HepG2 (cell line): ENCODE measurements at regions not wholly inside any gene's neighbourhood (a gene's known extent, or its start where the extent isn't known, plus 50 kb on each side); places are given as distances from the start of the nearest gene placed in this dataset.

Experiments used
- ARNT ChIP-seq: fragments of 450-650 bp; IDR thresholded peaks from 2 replicates; pipeline ENCODE4 v1.6.1; 2017
- BRD4 ChIP-seq: sonication (generic); formaldehyde crosslinking; IDR thresholded peaks from 2 replicates; pipeline ENCODE4 v1.4.0; 2020; ENCODE audit warnings: missing genetic modification reagents
- FIP1L1 ChIP-seq: fragments of 200-400 bp; formaldehyde crosslinking; IDR thresholded peaks from 2 replicates; pipeline ENCODE4 v1.6.1; 2018; ENCODE audit warnings: low read depth, mild to moderate bottlenecking, low read length, moderate library complexity, borderline replicate concordance; ENCODE audit not compliant: insufficient read depth
- GPN1 ChIP-seq: sonication (generic); formaldehyde crosslinking; IDR thresholded peaks from 2 replicates; pipeline ENCODE4 v1.5.1; 2020; ENCODE audit warnings: missing genetic modification reagents, borderline replicate concordance
- JARID2 ChIP-seq: sonication (generic); formaldehyde crosslinking; IDR thresholded peaks from 2 replicates; pipeline ENCODE4 v1.8.1; 2023; ENCODE audit warnings: missing genetic modification reagents, inconsistent platforms; ENCODE audit not compliant: insufficient replicate concordance
- MAFK ChIP-seq, 2 experiments: IDR thresholded peaks in 1 of 2; conservative IDR thresholded peaks in 1 of 2; 2 replicates each; pipeline ENCODE4 v1.6.1; 2011; ENCODE audit warnings: improper control_type of control experiment in 2 of 2, low read length in 2 of 2
- NFYC ChIP-seq: IDR thresholded peaks from 2 replicates; pipeline ENCODE4 v1.6.1; 2016; ENCODE audit warnings: missing genetic modification reagents, missing compliant biosample characterization
- PHF8 ChIP-seq: sonication (generic); formaldehyde crosslinking; IDR thresholded peaks from 2 replicates; pipeline ENCODE4 v1.5.0; 2020; ENCODE audit warnings: missing genetic modification reagents
- PLRG1 ChIP-seq: fragments of 450-650 bp; conservative IDR thresholded peaks from 2 replicates; pipeline ENCODE4 v1.6.1; 2016
- RFX3 ChIP-seq: IDR thresholded peaks from 2 replicates; pipeline ENCODE4 v1.6.1; 2016; ENCODE audit warnings: missing biosample characterization, missing genetic modification reagents
- RXRB ChIP-seq: IDR thresholded peaks from 2 replicates; pipeline ENCODE4 v1.6.1; 2016; ENCODE audit warnings: borderline replicate concordance, missing genetic modification reagents, missing compliant biosample characterization
- SOX6 ChIP-seq, 2 experiments: fragments of 450-650 bp in 1 of 2; sonication (generic) in 1 of 2; formaldehyde crosslinking in 1 of 2; IDR thresholded peaks; 2 replicates each; pipeline versions ENCODE4 v1.4.0 to v1.6.1; 2017 to 2020; ENCODE audit warnings: antibody characterized with exemption in 1 of 2, mild to moderate bottlenecking in 1 of 2, missing genetic modification reagents in 1 of 2
- TBP ChIP-seq: sonication (generic); formaldehyde crosslinking; IDR thresholded peaks from 2 replicates; pipeline ENCODE4 v1.5.0; 2020; ENCODE audit warnings: missing genetic modification reagents
- ZNF350 ChIP-seq: sonication (generic); formaldehyde crosslinking; IDR thresholded peaks from 2 replicates; pipeline ENCODE4 v1.4.0; 2020; ENCODE audit warnings: mild to moderate bottlenecking, low read depth, missing genetic modification reagents, borderline replicate concordance
- ZNF660 ChIP-seq: sonication (generic); formaldehyde crosslinking; IDR thresholded peaks from 2 replicates; pipeline ENCODE4 v1.5.1; 2020; ENCODE audit warnings: mild to moderate bottlenecking, low read depth, missing genetic modification reagents, borderline replicate concordance
- TF ChIP-seq, protein P1 (sequence below): fragments of 450-650 bp; IDR thresholded peaks from 2 replicates; pipeline ENCODE4 v1.6.1; 2017; ENCODE audit warnings: mild to moderate bottlenecking
- TF ChIP-seq, protein P2 (sequence below): sonication (generic); formaldehyde crosslinking; IDR thresholded peaks from 2 replicates; pipeline ENCODE4 v1.4.0; 2020; ENCODE audit warnings: missing genetic modification reagents
- TF ChIP-seq, protein P3 (sequence below): sonication (generic); formaldehyde crosslinking; IDR thresholded peaks from 2 replicates; pipeline ENCODE4 v1.8.0; 2022; ENCODE audit warnings: mild to moderate bottlenecking, missing genetic modification reagents, moderate library complexity
- TF ChIP-seq, protein P4 (sequence below): sonication (generic); IDR thresholded peaks from 2 replicates; pipeline ENCODE4 v1.6.1; 2016; ENCODE audit warnings: low read depth, borderline replicate concordance
- TF ChIP-seq, protein P5 (sequence below): sonication (generic); formaldehyde crosslinking; IDR thresholded peaks from 2 replicates; pipeline ENCODE4 v1.5.1; 2020; ENCODE audit warnings: missing genetic modification reagents, mild to moderate bottlenecking, borderline replicate concordance

DNA sequence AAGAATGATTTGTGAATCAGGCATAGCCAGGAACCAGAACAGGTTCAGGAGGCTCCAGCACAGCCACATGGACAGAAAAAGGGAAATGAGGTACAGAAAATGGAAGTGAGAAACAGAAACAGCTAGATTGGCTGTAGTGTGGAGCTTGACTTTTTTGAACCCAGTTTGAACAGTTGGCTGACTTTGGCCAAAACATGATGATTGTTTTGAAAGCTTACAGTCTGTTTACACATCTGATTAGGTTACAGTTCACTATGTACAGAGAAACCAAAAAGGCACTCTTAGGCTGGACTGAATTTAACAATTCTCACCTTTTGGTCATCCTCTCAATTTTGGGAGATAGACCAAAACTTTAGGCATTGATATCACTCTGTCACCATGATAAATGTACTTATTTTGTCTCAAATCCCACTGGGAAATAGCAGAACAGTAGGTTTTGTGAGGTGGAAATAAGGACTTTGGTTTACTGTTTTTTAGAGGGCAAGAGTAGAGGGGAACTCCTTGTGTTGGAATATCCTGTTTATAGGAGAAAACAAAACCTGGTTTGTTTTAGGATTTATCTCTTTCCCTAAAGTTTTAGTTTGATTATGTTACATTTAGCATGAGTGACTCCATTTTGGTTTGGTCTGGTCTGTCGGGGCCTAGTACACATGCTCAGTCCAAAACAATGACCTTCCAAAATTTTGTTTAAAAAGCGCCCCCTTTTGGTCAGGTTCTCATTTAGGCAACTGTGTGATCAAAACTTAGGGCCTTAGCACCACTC is 123.1 kb downstream of the OLIG3 start (continued):
- TF ChIP-seq, protein P1, sequence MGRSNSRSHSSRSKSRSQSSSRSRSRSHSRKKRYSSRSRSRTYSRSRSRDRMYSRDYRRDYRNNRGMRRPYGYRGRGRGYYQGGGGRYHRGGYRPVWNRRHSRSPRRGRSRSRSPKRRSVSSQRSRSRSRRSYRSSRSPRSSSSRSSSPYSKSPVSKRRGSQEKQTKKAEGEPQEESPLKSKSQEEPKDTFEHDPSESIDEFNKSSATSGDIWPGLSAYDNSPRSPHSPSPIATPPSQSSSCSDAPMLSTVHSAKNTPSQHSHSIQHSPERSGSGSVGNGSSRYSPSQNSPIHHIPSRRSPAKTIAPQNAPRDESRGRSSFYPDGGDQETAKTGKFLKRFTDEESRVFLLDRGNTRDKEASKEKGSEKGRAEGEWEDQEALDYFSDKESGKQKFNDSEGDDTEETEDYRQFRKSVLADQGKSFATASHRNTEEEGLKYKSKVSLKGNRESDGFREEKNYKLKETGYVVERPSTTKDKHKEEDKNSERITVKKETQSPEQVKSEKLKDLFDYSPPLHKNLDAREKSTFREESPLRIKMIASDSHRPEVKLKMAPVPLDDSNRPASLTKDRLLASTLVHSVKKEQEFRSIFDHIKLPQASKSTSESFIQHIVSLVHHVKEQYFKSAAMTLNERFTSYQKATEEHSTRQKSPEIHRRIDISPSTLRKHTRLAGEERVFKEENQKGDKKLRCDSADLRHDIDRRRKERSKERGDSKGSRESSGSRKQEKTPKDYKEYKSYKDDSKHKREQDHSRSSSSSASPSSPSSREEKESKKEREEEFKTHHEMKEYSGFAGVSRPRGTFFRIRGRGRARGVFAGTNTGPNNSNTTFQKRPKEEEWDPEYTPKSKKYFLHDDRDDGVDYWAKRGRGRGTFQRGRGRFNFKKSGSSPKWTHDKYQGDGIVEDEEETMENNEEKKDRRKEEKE, result no peak
- no peak for TF ChIP-seq RXRB (CRISPR knock-in tag)
- no peak for TF ChIP-seq RFX3
- TF ChIP-seq BRD4 (CRISPR knock-in tag), result no peak
- no peak for TF ChIP-seq ZNF350 (CRISPR knock-in tag)
- TF ChIP-seq GPN1, result no peak
- no peak for TF ChIP-seq FIP1L1
- TF ChIP-seq, protein P2, sequence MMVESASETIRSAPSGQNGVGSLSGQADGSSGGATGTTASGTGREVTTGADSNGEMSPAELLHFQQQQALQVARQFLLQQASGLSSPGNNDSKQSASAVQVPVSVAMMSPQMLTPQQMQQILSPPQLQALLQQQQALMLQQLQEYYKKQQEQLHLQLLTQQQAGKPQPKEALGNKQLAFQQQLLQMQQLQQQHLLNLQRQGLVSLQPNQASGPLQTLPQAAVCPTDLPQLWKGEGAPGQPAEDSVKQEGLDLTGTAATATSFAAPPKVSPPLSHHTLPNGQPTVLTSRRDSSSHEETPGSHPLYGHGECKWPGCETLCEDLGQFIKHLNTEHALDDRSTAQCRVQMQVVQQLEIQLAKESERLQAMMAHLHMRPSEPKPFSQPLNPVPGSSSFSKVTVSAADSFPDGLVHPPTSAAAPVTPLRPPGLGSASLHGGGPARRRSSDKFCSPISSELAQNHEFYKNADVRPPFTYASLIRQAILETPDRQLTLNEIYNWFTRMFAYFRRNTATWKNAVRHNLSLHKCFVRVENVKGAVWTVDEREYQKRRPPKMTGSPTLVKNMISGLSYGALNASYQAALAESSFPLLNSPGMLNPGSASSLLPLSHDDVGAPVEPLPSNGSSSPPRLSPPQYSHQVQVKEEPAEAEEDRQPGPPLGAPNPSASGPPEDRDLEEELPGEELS (CRISPR knock-in tag), result 0 out of 2 replicates have a peak, but pooled peaks have one; percentile 54
- no peak for TF ChIP-seq NFYC (CRISPR knock-in tag)
- TF ChIP-seq ZNF660, result no peak
- no peak for TF ChIP-seq PLRG1
- TF ChIP-seq TBP (CRISPR knock-in tag), result no peak
- no peak for TF ChIP-seq PHF8 (CRISPR knock-in tag)
- TF ChIP-seq ARNT, result no peak
- TF ChIP-seq, protein P3, sequence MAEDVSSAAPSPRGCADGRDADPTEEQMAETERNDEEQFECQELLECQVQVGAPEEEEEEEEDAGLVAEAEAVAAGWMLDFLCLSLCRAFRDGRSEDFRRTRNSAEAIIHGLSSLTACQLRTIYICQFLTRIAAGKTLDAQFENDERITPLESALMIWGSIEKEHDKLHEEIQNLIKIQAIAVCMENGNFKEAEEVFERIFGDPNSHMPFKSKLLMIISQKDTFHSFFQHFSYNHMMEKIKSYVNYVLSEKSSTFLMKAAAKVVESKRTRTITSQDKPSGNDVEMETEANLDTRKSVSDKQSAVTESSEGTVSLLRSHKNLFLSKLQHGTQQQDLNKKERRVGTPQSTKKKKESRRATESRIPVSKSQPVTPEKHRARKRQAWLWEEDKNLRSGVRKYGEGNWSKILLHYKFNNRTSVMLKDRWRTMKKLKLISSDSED (CRISPR knock-in tag), result no peak
- TF ChIP-seq MAFK (conservative IDR thresholded peaks at IDR 0.05 in 1 of 2, IDR thresholded peaks at IDR 0.05 in 1 of 2; ENCODE audit: low read length in 2 of 2), result no peak
- TF ChIP-seq, protein P4, sequence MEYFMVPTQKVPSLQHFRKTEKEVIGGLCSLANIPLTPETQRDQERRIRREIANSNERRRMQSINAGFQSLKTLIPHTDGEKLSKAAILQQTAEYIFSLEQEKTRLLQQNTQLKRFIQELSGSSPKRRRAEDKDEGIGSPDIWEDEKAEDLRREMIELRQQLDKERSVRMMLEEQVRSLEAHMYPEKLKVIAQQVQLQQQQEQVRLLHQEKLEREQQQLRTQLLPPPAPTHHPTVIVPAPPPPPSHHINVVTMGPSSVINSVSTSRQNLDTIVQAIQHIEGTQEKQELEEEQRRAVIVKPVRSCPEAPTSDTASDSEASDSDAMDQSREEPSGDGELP, result peak; percentile 46; the same call in 1 of the 2 replicates
- no peak for TF ChIP-seq JARID2 (CRISPR knock-in tag)
- TF ChIP-seq, protein P5, sequence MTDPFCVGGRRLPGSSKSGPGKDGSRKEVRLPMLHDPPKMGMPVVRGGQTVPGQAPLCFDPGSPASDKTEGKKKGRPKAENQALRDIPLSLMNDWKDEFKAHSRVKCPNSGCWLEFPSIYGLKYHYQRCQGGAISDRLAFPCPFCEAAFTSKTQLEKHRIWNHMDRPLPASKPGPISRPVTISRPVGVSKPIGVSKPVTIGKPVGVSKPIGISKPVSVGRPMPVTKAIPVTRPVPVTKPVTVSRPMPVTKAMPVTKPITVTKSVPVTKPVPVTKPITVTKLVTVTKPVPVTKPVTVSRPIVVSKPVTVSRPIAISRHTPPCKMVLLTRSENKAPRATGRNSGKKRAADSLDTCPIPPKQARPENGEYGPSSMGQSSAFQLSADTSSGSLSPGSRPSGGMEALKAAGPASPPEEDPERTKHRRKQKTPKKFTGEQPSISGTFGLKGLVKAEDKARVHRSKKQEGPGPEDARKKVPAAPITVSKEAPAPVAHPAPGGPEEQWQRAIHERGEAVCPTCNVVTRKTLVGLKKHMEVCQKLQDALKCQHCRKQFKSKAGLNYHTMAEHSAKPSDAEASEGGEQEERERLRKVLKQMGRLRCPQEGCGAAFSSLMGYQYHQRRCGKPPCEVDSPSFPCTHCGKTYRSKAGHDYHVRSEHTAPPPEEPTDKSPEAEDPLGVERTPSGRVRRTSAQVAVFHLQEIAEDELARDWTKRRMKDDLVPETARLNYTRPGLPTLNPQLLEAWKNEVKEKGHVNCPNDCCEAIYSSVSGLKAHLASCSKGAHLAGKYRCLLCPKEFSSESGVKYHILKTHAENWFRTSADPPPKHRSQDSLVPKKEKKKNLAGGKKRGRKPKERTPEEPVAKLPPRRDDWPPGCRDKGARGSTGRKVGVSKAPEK (CRISPR knock-in tag), result no peak
- no peak for TF ChIP-seq SOX6 (IDR thresholded peaks at IDR 0.05)
- TF ChIP-seq SOX6 (CRISPR knock-in tag; IDR thresholded peaks at IDR 0.05), result peak; percentile 57; the same call in 1 of the 2 replicates
